A204.1 (cell line): ENCODE measurements at regions not wholly inside any gene's neighbourhood (a gene's known extent, or its start where the extent isn't known, plus 50 kb on each side); places are given as distances from the start of the nearest gene placed in this dataset.

Experiments used
- FAIRE-seq: peaks from 2 replicates; lab custom pipeline; 2012; peaks lifted over from hg19 to GRCh38; lab: Jason Lieb, UNC

- no peak for FAIRE-seq
Measured at GRCh38 chr22:48703265-48703941, 1124.3 kb downstream of the BRD1 start.

- FAIRE-seq, result no peak
Measured at GRCh38 chr22:48702573-48703264, 1125.0 kb downstream of the BRD1 start.

- no peak for FAIRE-seq
Measured at GRCh38 chr22:48701296-48702030, 1126.2 kb downstream of the BRD1 start.

- FAIRE-seq, result no peak
Measured at GRCh38 chr22:48700566-48701295, 1126.9 kb downstream of the BRD1 start.

GRCh38 chr22:48700180-48700565, 1127.5 kb downstream of the BRD1 start:
- no peak for FAIRE-seq

- no peak for FAIRE-seq
Measured at GRCh38 chr22:48699511-48699910, 1128.2 kb downstream of the BRD1 start.

- no peak for FAIRE-seq
Measured at GRCh38 chr22:48698618-48699017, 1129.1 kb downstream of the BRD1 start.

GRCh38 chr22:48697694-48698276, 1129.9 kb downstream of the BRD1 start:
- FAIRE-seq, result no peak

GRCh38 chr22:48697223-48697622, 1130.5 kb downstream of the BRD1 start:
- FAIRE-seq, result no peak

- no peak for FAIRE-seq
Measured at GRCh38 chr22:48696371-48696770, 1131.3 kb downstream of the BRD1 start.

GRCh38 chr22:48695731-48696305, 1131.9 kb downstream of the BRD1 start:
- FAIRE-seq, result no peak

GRCh38 chr22:48695251-48695650, 1132.4 kb downstream of the BRD1 start:
- FAIRE-seq, result no peak

GRCh38 chr22:48694296-48694883, 1133.3 kb downstream of the BRD1 start:
- no peak for FAIRE-seq

GRCh38 chr22:48693377-48694135, 1134.1 kb downstream of the BRD1 start:
- no peak for FAIRE-seq

- no peak for FAIRE-seq
Measured at GRCh38 chr22:48692734-48693376, 1134.8 kb downstream of the BRD1 start.

- no peak for FAIRE-seq
Measured at GRCh38 chr22:48691431-48691851, 1136.2 kb downstream of the BRD1 start.

- no peak for FAIRE-seq
Measured at GRCh38 chr22:48690583-48691317, 1136.9 kb downstream of the BRD1 start.

GRCh38 chr22:48689206-48689605, 1138.5 kb downstream of the BRD1 start:
- FAIRE-seq, result no peak

- FAIRE-seq, result no peak
Measured at GRCh38 chr22:48688366-48688765, 1139.3 kb downstream of the BRD1 start.
